Right ventricle myocardium inferior (tissue), 1 donor: ENCODE measurements at regions not wholly inside any gene's neighbourhood (a gene's known extent, or its start where the extent isn't known, plus 50 kb on each side); places are given as distances from the start of the nearest gene placed in this dataset.

ENCODE experiments used
- ATAC-seq: fragments of 200-7000 bp; cut with Tn5 transposase; one replicate; pipeline ENCODE4 v1.9.1; 2020; ENCODE audit warnings: mild to moderate bottlenecking, moderate library complexity
- DNase-seq: peaks from one replicate; pipeline ENCODE4 v3.0.0; 2021; ENCODE audit errors: missing footprints
- intact Hi-C: fragments of 100-400 bp; cut with DNase I; formaldehyde crosslinking; loops from one replicate; pipeline ENCODE4 v1.11.0; 2022
- donor health status: DM: no; HTN: yes; CAD: no; lungs with severe emphysema.

GRCh38 chr5:161630948-161631347 lies 54.6 kb upstream of the GABRA6 start:
- no peak for ATAC-seq
- intact Hi-C loops = no loop called here

DNA sequence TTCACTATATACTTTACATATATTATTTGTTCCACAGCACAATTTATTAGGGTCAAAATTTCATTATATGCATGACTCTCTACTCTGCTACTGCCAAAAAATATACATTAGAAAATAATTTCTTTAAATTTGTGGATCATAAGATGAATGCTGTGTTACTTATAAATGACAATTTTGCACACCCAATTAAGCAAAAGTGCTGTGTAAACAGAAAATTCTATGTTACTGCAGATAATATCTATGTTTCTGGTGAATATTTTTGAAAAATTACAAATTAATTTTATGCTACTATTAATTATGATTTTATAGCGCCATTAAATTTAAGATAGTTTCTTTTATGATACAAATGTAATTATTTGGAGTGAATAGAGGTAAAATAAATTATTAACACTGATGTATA lies 59.8 kb upstream of the GABRA6 start:
- no peak for ATAC-seq
- DNase-seq = no peak
- intact Hi-C loops = no loop called here

More at GRCh38 chr5:161630948-161631347, 54.6 kb upstream of the GABRA6 start:
- peak; percentile 58 for DNase-seq

DNA sequence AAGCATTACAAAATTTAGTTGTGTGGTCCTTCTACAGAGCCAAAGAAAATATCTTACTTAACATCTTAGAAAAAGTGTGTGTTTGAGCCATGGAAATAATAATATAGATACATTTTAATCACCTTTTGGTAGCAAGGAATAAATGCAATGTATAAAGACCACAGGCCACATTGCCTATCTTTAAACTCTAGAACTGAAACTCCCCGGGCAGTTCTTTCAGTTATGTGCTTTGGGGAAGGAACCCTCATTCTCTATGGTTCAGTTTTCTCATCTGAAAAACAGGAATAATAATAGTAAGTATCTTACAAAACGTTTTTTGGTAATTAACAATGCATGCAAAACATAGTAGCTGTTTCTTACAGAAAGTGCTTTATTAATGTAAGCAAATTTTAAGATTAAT lies 67.8 kb upstream of the GABRB2 start:
- ATAC-seq = no peak
- intact Hi-C loops = no loop called here
- DNase-seq = no peak

- DNase-seq (no peak), ATAC-seq (no peak)
- intact Hi-C loops = no loop called here
Measured at GRCh38 chr5:161602736-161603135, 56.2 kb upstream of the GABRB2 start.

DNA sequence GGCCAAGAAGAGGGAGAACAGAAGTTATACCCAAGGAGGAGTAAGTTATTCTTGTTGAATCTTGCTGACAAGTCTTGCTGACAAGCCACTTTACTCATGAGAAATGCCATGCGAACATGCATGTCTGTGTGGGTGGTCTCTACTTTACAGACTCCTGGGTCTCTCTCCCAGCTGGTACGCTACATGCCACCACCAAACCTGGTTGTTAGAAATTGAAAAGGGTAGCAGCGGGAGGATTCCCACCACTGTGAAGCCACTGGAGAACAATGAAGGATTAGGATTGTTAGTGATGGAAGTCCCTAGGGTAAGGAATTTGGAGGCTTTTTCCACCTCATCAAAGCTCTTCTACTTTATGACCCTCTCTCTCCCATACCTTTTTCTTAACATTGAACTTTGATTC lies 53.6 kb upstream of the GABRB2 start:
- intact Hi-C loops = no loop called here
- DNase-seq = no peak
- ATAC-seq = no peak

GRCh38 chr5:161598686-161599085 lies 52.2 kb upstream of the GABRB2 start:
- intact Hi-C loops = no loop called here
- ATAC-seq = no peak
- no peak for DNase-seq
